SK-N-DZ (cell line): ENCODE measurements at regions not wholly inside any gene's neighbourhood (a gene's known extent, or its start where the extent isn't known, plus 50 kb on each side); places are given as distances from the start of the nearest gene placed in this dataset.

Source experiments
- DNase-seq: peaks from one replicate; pipeline ENCODE4 v3.0.0-alpha.2; 2015; ENCODE audit warnings: low spot score

DNA sequence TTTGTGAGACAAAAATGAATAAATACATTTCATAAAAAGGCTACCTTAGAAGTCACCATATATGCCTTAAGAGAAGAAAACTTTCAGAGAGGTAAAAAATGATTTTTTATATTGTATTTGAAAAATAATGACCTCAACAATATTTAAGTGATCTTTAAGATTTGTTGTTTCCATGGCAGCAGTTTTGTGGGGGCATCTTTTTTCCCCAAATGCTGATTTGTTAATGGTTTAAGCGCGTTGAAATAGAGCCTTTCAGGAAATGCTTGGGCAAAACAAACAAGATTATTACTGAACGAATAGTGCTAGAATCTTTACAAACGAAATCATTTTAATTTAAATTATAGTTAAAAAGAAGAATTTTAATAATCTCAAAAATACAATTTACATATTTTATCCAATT, 103.1 kb upstream of the MYO16 start:
- no peak for DNase-seq

DNA sequence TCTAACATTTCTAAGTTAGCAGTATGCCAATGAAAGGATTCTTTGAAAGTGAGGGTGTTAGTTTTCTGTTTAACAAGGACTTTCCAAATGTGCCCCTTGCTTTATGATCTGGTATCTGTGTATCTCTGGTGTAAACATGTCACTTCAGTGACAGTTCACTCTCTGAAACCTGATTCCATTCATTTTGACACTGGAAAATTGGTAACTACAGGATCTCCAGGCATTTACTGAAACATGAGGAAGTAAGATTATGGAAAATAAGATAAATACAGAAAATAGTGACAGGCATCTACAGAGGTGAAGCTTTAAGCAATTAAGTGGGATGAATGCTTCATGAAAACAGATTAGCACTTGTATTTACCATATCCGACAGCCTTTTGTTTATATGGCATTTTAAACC, 101.6 kb upstream of the MYO16 start:
- DNase-seq = no peak

DNA sequence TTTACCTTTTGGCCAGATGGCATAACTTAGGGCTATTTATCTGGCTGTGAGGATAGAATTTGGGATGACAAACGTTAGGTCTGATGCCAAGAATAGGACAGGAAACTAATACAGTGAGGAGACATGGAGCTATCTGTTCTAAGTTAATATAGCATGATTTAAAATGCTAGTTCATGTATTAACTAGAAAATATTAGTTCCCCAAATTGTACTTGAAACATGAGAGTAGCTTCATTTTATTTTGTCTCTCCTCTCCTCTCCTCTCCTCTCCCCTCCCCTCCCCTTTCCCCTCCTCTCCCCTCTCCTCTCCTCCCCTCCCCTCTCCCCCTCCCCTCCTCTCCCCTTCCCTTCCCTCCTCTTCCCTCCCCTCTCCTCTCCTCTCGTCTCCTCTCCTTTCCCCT, 101.1 kb upstream of the MYO16 start:
- DNase-seq = no peak

DNA sequence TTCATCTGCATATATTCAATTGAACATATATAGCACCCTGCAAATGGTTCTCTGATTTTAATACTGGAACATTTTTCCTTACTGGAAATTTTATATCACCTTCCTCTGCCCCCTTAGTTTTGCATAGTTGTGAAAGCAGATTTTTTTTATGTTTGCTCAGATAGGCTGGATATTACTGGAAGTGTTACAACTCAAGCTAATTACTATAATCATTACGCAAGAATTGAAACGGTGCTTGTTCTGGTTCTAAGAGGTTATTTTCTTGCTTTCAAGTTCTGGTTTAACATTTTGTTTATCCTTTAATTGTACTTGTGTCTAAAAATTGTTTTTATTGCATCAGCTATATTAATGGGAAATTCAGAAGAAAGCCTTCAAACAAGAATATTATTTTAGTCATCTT, 95.6 kb upstream of the MYO16 start:
- DNase-seq = no peak

DNA sequence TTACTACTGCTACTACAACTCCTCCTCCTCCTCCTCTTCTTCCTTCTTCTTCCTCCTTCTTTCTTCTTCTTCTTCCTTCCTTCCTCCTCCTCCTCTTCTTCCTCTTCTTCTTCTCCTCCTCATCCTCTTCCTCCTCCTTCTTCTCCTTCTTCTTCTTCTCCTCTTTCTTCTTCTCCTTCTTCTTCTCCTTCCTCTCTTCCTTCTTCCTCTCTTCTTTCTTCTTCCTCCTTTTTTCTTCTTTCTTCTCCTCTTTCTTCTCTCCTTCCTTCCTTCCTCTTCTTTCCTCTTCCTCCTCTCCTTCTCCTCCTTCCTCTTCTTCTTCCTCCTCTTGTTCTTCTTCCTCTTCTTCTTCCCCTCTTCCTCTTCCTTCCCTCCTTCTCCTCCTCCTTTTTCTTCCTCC, 94.7 kb upstream of the MYO16 start:
- DNase-seq = no peak

DNA sequence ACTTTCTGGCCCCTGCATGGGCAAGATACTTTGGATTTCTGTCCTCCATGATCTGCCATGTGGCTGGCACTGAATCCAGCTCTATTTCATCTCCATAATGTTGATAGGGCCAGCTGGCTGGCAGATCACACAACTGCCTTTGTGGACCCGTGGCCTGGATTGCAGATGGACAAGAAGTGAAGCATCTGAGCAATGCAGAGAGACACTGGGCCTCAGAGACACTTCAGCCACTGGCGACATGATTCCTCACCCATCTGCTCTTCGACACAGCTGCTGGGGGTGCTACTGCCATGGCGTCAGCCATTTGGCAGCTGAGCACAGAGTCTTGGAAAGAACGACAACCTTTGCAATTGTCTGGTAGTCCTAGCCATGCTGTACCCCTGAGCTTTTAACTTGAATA, 79.5 kb upstream of the MYO16 start:
- DNase-seq = no peak

DNA sequence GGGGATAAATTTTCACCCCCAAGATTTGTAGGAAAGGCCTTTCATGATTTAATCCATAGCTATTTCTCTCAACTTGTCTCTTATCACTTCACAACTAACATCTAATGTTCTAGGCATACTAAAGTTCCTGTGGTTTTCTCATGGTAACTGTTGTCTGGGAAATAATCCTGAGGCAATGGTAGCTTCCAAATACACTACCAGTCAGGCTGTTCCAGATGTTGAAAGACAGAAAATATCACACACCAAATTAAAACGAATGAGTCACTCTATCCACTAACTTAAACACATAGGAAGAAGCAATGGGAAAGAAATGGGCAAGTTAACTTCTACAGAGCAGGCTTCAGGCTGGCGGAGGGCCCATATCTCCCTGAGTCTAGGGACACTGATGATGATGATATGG, 77.7 kb upstream of the MYO16 start:
- DNase-seq = no peak

DNA sequence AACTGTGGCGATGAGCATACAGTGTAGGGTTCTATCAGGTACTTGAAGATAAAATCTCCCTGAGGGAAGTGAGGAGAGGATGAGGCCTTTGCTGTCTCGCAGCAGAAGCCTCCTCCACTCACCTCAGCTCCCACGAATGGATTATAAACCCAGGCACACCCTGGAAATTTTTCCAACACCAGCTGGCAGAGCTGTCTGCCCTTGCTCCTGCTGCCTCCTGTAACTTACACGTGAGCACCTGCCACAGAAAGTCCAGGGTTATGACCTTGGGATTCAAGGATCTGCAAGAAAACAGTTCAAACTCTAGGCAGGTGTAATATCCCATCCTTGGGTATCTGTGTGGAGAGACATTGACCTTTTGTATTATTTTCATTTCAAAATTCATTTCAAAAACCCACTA, 70.9 kb upstream of the MYO16 start:
- no peak for DNase-seq

DNA sequence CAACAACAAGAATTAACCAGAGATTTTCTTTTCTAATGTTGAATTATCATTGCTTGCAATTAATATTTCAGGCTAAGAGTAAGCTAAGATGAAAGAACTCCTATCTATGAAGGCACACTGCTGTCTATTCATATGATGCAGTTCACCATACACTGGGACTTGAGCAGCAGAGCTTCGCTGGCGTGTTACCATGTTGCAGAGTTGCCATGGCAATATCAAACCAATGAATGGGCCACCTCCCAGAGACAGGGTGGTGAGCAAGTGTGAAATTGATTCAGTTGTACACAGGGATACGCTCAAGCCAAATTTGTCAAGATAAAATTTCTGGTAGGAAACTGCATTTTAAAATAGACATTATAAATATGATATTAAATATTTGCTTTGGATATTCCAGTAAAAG, 69.3 kb upstream of the MYO16 start:
- DNase-seq = no peak

DNA sequence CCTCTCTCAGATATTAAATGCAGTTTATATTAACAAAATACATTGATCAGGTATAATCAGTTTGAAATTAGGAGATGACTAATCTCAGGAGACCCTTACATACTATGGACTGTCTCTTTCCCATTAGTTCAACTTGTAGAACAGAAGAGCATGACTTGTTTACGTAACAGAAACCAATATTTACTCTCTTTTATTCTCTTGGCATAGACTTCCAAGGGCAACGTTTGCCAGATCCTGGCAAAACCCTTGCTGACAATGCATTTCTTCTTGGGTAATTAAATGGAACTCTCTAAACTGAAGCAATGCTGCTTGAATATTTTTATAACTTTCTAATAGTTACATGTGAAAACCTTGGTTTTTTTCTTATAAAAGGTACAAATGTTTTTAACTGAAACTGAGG, 68.3 kb upstream of the MYO16 start:
- DNase-seq = no peak

DNA sequence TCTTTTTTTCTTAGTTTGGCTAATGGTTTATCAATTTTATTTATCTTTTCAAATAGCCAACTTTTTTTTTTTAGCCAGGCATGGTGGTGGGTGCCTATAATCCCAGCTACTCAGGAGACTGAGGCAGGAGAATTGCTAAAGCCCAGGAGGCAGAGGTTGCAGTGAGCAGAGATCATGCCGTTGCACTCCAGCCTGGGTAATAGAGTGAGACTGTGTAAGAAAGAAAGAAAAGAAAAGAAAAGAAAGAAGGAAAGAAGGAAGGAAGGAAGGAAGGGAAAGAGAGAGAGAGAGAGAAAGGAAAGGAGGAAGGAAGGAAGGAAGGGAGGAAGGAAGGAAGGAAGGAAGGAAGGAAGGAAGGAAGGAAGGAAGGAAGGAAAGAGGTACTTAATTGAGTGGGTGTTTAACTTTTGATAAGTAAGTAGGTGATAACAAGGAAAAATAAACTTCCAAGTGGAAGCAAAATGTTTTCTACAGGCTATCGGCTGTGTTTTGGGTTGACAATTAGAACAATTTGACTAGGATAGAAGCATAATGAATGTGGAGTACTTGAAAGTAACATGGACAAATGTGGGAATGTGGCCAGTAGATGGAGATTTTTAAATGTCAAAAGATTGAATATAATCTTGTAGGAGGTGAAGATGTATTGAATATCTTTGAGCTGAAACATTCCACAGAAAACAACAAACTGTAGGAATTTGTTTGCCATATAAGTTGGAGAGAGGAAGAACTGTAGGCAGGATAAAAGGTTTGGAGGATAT, 62.8 kb upstream of the MYO16 start:
- no peak for DNase-seq

DNA sequence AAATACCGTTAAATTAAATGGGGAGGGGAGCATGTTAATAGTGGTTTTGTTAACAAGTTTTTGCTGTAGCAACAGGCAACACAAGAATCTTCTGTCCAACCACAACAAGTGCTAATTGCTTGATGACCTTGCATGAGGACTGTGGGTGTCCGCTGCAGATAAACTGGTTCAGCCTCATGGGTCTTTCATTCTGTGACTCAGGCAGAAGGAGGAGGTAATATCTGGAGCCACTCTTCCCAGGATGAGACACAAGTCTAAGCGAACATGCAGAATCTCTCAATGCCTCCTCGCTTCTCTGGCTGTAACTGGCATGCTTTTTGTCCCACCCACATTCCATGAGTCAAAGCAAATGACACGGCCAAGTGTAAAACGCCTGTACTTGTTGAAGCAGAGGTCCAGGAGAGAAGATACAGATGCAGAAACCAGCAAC, 56.6 kb upstream of the MYO16 start:
- DNase-seq = no peak

DNA sequence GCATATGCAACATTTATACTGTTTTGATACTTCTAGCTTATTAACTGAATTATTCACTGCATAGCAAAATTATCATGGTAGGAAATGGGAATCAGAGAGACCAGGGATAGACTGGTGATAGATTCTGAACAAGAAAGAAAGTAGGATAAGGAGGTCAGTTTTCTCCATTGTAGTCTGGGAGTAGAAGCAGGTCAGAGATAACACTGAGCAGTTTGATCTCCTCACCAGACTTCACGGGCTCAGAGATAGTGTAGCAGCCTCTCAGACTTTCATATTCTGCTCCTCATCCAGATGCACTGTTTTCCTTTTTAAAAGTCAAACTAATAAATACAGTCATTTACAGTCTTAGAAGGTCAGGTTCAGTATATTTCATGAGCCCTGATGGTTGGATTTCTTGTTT, 56.0 kb upstream of the MYO16 start:
- DNase-seq = no peak

DNA sequence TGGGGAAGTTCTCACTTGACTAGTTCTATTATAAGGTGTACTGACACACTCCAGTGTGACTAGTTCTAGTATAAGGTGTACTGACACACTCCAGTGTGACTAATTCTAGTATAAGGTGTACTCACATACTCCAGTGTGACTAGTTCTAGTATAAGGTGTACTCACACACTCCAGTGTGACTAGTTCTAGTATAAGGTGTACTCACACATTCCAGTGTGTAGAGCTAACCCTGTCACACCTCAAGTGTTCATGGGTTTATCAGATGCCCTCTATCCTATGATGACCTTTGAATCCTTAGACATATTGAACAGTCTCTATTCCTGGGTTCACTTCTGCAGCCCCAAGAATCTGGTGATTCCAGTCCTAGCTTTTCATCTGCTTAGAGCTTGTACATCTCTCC, 54.6 kb upstream of the MYO16 start:
- no peak for DNase-seq

DNA sequence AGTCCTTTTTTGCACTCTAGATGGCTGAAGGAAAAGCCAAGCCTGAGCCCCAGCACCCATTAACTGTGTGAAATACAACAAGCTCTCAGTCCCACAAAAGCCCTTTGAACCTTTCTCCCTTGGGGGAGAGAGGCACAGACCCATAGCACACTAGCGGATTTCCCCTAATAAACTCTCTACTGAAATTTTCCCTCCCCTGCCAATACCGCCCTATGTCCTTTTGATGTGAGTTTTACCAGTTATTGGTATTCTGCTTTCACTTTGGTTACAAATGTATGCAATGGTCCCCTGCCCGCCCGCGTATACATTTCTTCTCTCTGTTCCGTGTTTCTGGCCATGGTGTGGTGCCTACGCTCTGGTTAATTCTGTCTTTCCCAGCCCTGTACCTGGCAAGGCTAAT, 54.0 kb upstream of the MYO16 start:
- DNase-seq = no peak
